Breast epithelium (tissue), 4 donors: ENCODE measurements at regions not wholly inside any gene's neighbourhood (a gene's known extent, or its start where the extent isn't known, plus 50 kb on each side); places are given as distances from the start of the nearest gene placed in this dataset.

Experiments used
- DNase-seq, 2 donors: peaks; one replicate each; pipeline ENCODE4 v3.0.0-alpha.2; 2019; ENCODE audit warnings: low spot score in 2 of 2
- H3K27ac ChIP-seq, 2 donors: fragments of 200-600 bp; sonication (generic) in 1 of 2; one replicate each; pipeline ENCODE4 v1.5.1; 2016 to 2019; ENCODE audit warnings: mild to moderate bottlenecking in 1 of 2
- H3K27me3 ChIP-seq, 2 donors: fragments of 200-600 bp; sonication (generic) in 1 of 2; one replicate each; pipeline versions ENCODE4 v1.5.1 to v1.6.0; 2017 to 2019; ENCODE audit warnings: control low read depth in 1 of 2, mild to moderate bottlenecking in 1 of 2
- H3K36me3 ChIP-seq: fragments of 200-600 bp; one replicate; pipeline ENCODE4 v1.5.1; 2019
- H3K4me1 ChIP-seq, 2 donors: fragments of 200-600 bp; sonication (generic); one replicate each; pipeline ENCODE4 v1.5.1; 2016 to 2019; ENCODE audit warnings: control low read depth in 1 of 2
- H3K4me3 ChIP-seq, 3 donors: fragments of 200-600 bp; sonication (generic); 1 replicate in 2 of 3; 2 replicates in 1 of 3; pipeline ENCODE4 v1.5.1; 2016 to 2019; ENCODE audit warnings: mild to moderate bottlenecking in 3 of 3, moderate library complexity in 2 of 3
- H3K9me3 ChIP-seq, 2 donors: fragments of 200-600 bp; sonication (generic) in 1 of 2; one replicate each; pipeline ENCODE4 v1.5.1; 2016 to 2019; ENCODE audit warnings: control low read depth in 1 of 2
- CTCF ChIP-seq, 3 donors: fragments of 450-650 bp; IDR thresholded peaks; one replicate each; pipeline ENCODE4 v1.5.1; 2016 to 2017; ENCODE audit warnings: antibody characterized with exemption in 3 of 3, mild to moderate bottlenecking in 3 of 3, moderate library complexity in 3 of 3
- POLR2A ChIP-seq: fragments of 450-650 bp; IDR thresholded peaks from one replicate; pipeline ENCODE4 v1.6.1; 2016; ENCODE audit warnings: antibody characterized with exemption, mild to moderate bottlenecking, moderate library complexity
- POLR2AphosphoS5 ChIP-seq, 3 donors: sonication (generic); formaldehyde crosslinking; IDR thresholded peaks; one replicate each; pipeline ENCODE4 v1.6.1; 2017; ENCODE audit warnings: antibody characterized with exemption in 3 of 3
- intact Hi-C: fragments of 100-400 bp; cut with DNase I; formaldehyde crosslinking; loops from one replicate; pipeline ENCODE4 v1.15.1; 2023; ENCODE audit warnings: low total_unique reads

- H3K4me1 ChIP-seq: no peaks in the 10 kb centered on the region
Observed at GRCh38 chr15:46901001-46901400, 816.3 kb upstream of the SEMA6D start.

GRCh38 chr15:46917721-46918252 is 799.5 kb upstream of the SEMA6D start:
- TF ChIP-seq POLR2AphosphoS5 (IDR thresholded peaks at IDR 0.05): no peak
- TF ChIP-seq POLR2A: no peak
- TF ChIP-seq CTCF (IDR thresholded peaks at IDR 0.05): no peak
- DNase-seq: no peak
- Histone ChIP-seq H3K4me1 (no peaks in the 10 kb centered on the region), H3K27ac (no peak overlapping the region), H3K36me3 (no peaks in the 10 kb centered on the region), H3K9me3 (peaks cover 0 to 5% of the 10 kb centered on the region in 2 donors), H3K4me3 (no peak overlapping the region), H3K27me3 (no peaks in the 10 kb centered on the region)
- intact Hi-C loops: no loop called here

More at GRCh38 chr15:46901001-46901400, 816.3 kb upstream of the SEMA6D start:
- H3K36me3 ChIP-seq: no peaks in the 10 kb centered on the region
- intact Hi-C loops: no loop called here
- DNase-seq: no peak
- TF ChIP-seq CTCF (IDR thresholded peaks at IDR 0.05) (no peak), POLR2AphosphoS5 (IDR thresholded peaks at IDR 0.05) (no peak)
- no peaks in the 10 kb centered on the region for H3K27me3 ChIP-seq
- H3K27ac ChIP-seq: no peak overlapping the region
- no peaks in the 10 kb centered on the region for H3K9me3 ChIP-seq
- no peak overlapping the region for H3K4me3 ChIP-seq

- Histone ChIP-seq H3K27me3 (no peaks in the 10 kb centered on the region), H3K27ac (no peak overlapping the region), H3K9me3 (no peaks in the 10 kb centered on the region), H3K4me1 (no peaks in the 10 kb centered on the region), H3K36me3 (no peaks in the 10 kb centered on the region), H3K4me3 (no peak overlapping the region)
- DNase-seq: no peak
- intact Hi-C loops: no loop called here
- TF ChIP-seq POLR2AphosphoS5 (IDR thresholded peaks at IDR 0.05): no peak
- no peak for TF ChIP-seq CTCF (IDR thresholded peaks at IDR 0.05)
- no peak for TF ChIP-seq POLR2A
Observed at GRCh38 chr15:46918462-46919140, 798.7 kb upstream of the SEMA6D start.

GRCh38 chr15:46921891-46922290 is 795.4 kb upstream of the SEMA6D start:
- no peak for TF ChIP-seq CTCF (IDR thresholded peaks at IDR 0.05)
- TF ChIP-seq POLR2AphosphoS5 (IDR thresholded peaks at IDR 0.05): no peak
- TF ChIP-seq POLR2A: no peak
- H3K4me3 ChIP-seq: no peak overlapping the region
- no peaks in the 10 kb centered on the region for H3K36me3 ChIP-seq
- H3K27me3 ChIP-seq: no peaks in the 10 kb centered on the region
- intact Hi-C loops: no loop called here
- H3K4me1 ChIP-seq: no peaks in the 10 kb centered on the region
- no peaks in the 10 kb centered on the region for H3K9me3 ChIP-seq
- DNase-seq: no peak
- no peak overlapping the region for H3K27ac ChIP-seq

- no peak for DNase-seq
- intact Hi-C loops: no loop called here
- no peak overlapping the region for H3K27ac ChIP-seq
- peaks cover 4% of the 10 kb centered on the region for H3K36me3 ChIP-seq
- H3K4me3 ChIP-seq: no peak overlapping the region
- TF ChIP-seq POLR2A: no peak
- TF ChIP-seq POLR2AphosphoS5 (IDR thresholded peaks at IDR 0.05): no peak
- TF ChIP-seq CTCF (IDR thresholded peaks at IDR 0.05): no peak
- H3K27me3 ChIP-seq: no peaks in the 10 kb centered on the region
- H3K9me3 ChIP-seq: no peaks in the 10 kb centered on the region
- H3K4me1 ChIP-seq: no peaks in the 10 kb centered on the region
Observed at GRCh38 chr15:46930426-46930825, 786.9 kb upstream of the SEMA6D start.
